Epidermal melanocyte (primary cell): ENCODE measurements at regions not wholly inside any gene's neighbourhood (a gene's known extent, or its start where the extent isn't known, plus 50 kb on each side); places are given as distances from the start of the nearest gene placed in this dataset.

Experiments used
- DNase-seq: peaks from one replicate; pipeline ENCODE4 v3.0.0; 2011; ENCODE audit warnings: low spot score; ENCODE audit not compliant: insufficient read length

DNA sequence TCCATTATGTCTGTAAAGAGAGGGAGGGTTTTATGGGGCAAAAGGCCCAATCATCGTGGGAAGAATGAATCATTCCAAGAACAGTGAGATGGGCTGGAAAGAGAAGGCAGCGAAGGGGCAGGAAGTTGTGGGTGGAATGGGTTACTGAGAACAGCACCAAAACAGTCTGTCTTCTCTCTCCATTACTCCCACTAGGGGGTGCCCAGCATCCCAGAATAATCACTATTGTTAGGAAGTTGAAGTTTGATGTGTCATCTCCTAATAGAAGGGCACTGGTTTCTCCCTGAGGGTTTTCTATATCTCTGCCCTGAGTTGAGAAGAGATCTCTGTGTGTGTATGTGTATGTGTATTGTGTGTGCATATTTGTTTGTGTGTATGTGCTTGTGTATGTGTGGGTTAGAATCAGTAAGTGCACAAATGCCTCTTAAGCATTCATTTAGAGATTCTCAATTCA lies 76.6 kb upstream of the MAP4K3 start:
- peak; percentile 42 for DNase-seq

DNA sequence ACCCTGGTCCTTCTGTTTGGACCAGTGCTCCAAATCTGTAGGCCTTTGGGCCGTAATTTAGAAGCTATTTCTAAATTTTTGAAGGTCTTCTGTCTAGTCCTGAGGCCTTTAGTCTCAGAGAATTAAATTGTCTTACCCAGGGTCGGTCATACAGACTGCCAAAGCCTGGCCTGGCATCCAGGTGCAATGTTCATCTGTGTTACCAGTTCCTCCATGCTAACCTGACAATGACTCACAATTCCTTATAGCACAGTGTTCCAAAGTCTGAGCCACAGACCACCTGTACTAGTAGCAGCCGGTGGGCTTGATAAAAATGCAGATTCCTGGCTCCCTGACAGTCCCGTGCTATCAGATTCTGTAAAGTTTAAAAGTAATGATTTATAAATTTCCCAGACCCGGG lies 77.7 kb upstream of the MAP4K3 start:
- no peak for DNase-seq

DNA sequence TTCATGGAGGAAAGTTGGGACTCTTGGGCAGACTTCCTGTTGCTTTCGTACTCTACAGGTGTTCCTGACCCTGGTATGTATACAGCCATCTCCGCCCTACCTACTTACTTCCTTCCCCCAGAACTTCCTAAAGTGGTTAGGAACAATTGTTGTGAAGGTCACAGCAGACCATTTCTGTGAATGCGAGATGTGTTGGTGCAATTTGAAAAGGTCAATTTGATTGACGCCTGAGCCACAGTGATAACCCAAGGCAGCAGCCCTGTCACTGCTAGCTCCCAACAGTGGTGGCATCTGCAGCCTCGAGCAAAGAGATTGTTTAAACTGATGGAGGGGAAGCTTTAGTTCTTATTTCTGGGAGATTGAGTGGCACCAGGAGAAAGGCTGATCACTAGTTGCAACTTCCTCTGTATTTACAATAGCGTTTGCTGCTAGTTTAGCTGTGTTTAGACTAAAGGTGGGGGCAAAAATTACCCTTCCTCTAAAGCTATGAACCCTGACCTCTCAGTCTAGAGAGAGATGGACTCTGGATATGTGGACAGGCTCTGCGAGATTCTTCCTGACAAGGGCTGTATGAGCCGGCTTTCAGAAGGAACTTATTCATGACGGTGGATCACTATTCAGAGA lies 78.3 kb upstream of the MAP4K3 start:
- no peak for DNase-seq

DNA sequence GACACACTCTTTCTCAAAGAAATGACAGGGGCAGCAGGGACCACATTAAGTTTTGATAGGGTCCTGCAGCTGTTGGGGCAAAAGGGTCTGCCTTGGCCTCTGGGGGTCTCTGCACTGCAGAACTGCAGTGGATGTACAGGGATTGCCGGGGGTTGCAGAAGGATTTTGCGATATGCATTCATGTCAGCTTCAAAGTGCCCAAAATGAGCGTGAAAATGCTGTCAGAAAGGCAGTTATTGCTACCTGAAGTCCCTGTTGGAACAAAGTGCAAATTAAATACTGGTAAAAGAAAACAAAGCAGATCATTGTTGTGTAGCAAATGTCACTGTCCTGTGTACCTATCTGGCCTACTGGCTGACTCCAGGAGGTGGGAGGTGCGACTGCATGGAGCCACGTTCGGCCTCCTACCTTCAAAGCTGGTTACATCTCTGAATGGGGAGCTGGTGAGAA lies 78.8 kb upstream of the MAP4K3 start:
- no peak for DNase-seq

DNA sequence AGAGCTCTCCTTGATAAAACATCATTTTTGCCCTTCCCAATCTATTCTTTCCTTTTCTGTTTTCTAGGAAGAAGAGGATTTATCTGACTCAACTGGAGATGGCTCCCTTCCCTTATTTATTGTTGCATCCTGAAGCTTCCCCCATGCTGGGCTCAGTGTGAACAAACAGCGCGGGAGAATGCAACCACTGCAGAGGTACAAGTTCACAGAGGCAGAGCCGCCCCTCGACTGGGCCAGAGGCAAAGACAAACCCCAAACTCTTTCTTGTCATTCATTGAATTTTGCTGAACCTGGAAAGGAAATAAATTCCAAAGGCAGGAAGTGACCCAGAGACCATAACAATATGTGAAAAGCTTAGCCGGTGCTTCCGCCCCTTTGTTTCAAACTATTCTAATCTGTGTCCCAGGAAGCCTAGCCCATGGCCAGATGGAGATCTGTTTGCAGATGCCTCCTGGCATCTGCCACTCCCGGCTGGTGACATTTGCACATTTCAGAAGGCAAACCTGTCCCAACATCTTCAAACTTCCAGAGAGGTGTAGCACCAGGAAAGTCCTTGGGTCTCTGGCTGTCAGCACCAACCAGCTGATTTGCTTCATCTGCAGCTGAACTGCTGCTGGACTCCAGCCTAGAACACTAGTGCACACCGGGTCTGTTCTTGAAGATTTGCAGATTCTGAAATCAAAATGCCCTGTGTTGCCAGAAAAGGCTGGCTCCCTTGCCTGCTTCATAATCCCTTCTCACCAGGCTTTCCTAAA lies 79.4 kb upstream of the MAP4K3 start:
- no peak for DNase-seq

DNA sequence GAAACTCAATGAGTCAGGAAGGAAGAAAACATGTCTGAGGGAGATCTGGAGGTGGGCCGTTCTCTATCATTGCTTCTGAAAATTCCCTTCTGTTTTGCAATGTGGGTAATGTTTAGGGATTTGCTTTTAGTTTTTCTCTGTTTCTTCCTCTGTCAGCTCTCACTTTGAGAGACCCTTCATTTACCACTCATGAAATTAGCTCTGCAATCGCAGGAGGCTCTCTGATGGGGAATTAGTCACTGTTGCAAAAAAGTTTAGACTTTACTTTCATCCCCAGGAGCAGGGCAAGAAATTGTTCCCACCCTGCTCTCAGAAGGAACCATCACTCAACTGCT lies 80.0 kb upstream of the MAP4K3 start:
- no peak for DNase-seq

DNA sequence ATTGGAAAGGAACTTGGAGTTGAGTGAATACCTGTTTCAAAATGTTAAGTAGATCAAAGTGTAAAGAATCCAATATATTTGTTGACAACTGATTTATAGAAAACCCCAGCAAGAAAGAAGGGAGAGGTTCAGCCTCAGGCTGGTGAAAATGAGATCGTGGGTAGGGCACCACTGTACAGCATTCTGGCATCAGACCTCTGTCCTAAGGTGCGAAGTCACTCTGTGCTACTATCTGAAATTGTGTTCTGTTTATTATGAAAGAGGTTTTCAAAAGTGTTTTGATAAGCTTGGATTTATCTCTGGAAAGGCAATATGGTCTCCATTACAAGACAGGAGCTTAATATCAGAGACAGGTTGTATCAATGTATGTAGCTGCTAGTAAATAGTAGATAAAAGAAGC lies 80.5 kb upstream of the MAP4K3 start:
- no peak for DNase-seq

DNA sequence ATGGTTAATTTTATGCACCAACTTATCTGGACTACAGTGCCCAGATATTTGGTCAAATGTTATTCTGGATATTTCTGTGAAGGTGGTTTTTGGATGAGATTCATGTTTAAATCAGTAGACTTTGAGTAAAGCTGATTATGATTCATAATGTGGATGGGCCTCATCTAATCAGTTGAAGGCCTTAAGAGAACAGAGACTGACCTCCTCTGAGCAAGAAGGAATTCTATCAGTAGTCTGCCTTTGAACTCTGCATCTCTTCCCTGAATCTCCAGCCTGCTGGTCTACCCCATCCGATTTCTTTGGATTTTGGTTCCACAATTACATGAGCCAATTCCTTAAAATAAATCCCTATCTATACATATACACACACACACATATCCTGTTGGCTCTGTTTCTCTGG lies 82.8 kb upstream of the MAP4K3 start:
- no peak for DNase-seq

DNA sequence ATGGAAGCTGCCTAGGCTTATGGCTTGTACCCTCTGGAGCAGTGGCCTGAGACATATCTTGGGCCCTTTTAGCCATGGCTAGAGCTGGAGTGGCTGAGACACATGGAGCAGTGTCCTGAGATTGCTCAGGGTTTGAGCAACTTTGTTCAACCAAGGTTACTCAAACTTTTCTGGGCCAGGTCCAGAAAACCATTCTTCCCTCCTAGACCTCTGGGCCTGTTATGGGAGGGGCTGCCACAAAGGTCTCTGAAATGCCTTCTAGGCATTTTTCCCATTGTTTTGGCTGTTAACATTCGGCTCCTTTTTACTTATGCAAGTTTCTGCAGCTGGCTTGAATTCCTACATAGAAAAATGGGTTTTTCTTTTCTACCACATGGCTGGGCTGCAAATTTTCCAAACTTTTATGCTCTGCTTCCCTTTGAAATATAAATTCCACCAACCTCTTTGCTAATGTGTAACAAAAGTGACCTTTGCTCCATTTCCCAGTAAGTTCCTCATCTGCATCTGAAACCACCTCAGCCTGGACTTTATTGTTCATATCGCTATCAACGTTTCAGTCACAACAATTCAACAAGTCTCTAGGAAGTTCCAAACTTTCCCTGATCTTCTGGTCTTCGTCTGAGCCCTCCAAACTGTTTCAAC lies 84.9 kb upstream of the MAP4K3 start:
- no peak for DNase-seq

DNA sequence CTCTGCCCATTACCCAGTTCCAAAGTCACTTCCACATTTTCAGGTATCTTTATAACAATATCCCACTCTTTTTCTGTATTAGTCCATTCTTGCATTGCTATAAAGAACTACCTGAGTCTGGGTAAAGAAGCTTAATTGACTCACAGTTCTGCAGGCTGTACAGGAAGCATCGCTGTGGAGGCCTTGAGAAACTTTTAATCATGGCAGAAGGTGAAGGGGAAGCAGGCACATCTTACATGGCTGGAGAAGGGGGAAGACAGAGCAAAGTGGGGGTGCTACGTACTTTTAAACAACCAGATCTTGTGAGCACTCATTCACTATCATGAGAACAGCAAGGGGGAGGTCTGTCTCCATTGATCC lies 85.4 kb upstream of the MAP4K3 start:
- no peak for DNase-seq

DNA sequence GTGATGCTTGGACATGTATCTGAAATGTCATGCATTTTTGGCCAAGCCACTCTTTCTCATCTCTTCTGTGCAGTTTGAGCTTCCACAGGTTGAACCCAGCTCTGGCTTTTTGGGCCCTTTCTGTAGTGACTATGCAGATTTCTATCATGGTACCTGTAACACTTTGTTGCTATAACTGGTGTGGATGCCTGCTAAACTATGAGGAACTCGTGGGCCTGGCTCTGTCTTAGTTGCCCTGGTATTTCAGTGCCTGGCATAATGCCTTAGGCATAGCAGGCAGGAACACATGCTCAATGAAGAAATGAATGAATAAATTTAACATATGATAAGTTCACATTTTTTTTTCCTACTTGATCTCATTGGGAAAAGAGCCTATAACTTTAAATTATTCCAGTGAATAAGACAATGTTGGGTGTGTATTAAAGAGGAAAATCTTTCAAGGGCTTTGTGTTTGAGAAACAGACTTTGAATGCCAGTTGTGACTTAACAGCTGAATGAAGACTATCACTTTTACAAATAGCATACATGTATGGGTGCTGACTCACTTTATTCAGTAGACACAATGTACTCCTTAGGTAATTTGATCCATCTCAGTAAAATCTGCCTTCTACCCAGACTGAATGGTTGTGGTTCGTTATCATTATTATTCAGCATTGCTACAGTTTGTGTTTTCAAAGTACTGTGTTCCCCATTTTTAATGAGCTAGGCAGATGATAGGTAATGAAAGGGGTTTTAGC lies 86.4 kb upstream of the MAP4K3 start:
- peak; percentile 54 for DNase-seq

DNA sequence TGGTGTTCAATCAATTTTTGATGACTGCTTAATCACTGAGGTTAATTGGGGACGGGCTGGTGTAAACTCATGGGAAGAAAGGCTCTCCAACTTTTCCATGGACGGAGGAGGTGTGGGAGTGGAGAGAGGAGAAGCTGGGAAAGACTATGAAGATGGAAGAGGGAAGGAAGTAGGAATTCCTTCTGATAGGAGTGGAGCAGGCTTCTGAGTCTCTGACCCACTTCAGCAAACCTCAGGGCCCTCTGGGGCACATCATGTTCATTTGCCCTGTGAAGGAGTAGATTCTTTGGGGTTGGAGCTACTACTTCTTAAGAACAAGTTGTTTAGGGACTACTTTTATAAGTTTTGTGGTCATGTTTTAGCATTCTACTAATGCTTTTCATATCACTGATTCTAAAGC lies 87.0 kb upstream of the MAP4K3 start:
- DNase-seq = no peak

DNA sequence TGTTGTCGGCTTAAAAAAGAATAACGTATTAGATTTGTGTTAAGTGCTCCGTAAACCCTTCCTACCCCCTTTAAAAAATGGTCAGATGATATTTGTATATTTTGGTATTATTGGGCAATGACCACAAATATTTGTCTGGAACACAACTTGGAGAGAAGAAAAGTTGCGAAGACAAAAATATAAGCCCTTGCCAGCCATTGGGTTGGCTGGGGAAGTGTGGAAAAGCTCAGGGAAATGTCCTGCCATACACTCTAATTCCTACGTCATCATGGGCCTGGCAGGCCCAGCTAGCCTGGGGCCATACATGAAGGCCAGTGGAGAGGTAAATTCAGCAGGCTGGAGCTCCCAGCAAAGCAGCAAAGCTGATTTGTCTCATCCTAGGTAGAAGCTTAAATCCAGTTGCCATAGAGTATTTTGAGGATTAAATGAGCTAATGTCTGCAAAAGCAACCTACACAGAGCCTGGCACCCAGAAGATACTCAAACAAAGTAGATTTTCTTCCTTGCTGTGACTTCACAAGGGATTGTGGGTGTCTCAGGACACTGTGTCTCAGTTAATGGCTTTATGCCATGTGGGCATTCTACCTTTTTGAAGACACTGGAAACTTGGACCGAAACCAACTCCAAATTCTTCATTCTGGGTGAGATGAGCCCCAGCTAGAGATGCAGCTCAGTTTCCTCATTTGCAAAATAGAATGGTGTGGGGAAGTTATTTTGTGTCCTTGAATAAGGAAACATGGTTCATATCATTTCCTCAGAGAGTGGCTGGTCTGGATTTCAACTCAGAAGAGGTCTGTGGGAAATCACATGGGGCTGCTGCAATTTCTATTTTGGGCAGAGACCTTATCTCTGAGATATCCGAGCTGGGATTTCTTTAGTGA lies 87.9 kb upstream of the MAP4K3 start:
- DNase-seq = no peak

DNA sequence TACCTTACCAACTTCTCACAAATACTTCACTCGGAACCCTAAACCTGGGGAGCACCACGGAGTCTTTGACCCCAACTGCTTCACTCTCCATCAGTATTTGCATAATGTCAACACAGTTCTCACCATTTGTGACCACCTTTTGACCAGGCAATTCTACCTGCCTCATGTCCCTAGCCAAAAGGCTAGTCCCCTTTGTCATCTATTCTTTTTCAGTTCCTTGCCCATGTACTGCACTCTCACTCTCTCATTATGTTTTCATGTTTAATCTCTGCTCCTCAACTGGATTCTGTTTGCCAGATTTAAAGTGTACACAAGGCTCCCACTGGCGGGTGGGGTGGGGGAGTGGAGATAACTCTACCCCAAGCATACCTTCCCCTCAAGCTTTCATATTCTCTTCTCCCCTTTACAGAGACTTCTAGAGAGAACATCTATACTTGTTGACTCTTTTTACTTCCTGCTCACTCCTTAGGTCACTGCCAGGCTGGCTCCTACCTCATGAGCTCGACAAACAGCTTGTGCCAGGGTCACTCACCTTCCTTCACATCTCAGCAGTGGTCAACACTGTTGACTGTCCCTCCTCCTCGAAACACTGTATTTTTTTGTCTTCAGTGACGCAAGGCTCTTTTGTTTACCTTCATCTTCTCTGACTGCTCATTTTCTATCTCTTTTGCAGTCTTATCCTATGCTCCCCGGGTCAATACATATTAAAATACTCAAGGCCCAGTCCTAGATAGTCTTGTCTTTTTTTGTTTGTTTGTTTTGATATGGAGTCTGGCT lies 88.7 kb upstream of the MAP4K3 start:
- no peak for DNase-seq

DNA sequence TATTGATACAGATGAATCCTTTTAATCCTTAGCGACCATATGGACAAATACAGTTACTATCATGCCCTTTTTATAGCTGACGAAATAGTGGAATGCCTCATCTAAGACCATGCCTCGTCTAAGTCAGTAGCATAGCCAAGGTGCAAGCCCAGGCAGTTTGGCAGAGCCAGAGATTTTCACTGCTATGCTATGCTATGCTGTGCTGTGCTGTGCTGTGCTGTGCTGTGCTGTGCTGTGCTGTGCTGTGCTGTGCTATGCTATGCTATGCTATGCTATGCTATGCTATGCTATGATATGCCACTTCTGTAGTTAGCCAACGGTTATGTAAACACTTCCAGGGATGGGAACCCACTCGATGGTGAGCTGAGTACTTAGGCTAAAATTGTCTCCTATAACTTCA lies 91.6 kb upstream of the MAP4K3 start:
- DNase-seq = no peak

DNA sequence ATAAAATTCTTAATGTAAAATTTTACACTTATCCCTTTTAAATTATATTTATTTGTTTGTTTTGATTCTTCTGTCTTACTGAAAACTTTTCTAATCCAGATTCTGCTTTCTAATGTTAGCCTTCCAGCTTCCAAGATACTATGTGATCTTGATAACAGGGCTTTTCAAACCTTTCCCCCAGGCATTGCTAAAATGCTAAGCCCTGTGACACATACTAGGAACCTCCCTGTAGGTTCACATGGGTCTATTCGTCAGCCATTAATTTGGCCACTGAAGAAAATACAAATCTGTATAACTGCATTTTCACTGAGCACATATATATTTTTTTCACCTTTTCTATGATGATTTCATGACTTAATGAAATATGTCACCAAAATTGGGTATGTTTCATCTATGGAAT lies 92.8 kb upstream of the MAP4K3 start:
- DNase-seq = no peak

DNA sequence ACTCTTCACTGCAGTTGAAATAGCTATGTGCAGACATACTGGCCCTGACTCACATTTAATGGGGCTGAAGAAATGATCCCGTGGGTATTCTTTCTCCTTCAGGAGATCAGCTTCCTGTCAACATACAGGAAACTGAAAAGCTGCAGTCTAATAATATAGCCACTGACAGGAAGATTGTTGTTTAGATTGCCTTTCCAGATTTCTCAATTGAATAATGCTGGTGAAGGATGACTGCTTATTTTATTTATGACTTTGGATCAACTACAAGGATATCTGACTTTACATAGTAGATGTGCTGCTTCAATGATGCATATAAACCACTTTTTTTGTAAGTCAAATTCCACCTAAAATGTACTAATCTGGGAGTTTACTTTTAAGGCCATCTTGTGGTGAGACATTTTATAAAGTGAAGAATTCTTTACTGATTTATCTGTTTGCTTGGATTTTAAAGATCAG lies 93.4 kb upstream of the MAP4K3 start:
- DNase-seq = no peak

DNA sequence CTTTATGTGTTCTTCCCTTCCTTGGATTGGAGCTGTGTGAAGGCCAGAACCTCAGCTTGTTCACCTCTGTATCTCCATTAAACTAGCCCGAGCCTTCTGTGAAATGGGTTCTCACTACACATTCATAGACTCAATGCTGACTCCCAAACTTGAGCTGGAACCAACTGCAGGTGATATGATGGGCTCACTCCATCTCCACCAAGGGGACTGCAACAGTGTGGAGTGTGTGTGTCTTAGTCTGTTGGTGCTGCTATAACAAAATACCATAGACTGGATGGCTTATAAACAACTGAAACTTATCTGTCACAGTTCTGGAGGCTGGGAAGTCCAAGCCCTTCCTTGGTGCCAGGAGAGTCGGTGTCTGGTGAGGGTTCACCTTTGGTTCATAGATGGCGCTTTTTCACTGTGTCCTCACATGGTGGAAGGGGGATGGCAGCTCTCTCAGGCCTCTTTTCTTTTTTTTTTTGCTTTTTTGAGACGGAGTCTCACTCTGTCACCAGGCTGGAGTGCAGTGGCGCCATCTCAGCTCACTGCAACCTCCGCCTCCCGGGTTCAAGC lies 94.2 kb upstream of the MAP4K3 start:
- DNase-seq = no peak

DNA sequence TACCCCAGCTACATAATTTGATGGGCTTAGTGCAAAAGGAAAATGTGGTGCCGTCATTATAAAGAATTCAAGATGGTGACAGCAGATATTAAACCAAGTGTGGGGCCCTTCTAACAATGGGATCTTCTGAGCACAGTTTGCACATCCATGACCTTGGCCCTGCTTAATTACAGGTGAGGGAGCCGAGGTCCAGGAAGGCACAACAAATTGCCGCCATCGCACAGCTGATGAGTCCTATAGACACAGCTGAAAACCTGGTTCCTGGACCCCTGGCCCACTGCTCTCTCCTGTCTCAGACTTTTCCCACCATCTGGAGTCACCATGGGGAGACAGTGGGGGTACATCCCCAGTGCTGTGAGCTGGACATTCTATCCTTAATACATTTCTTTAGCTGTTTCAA lies 95.8 kb upstream of the MAP4K3 start:
- no peak for DNase-seq

DNA sequence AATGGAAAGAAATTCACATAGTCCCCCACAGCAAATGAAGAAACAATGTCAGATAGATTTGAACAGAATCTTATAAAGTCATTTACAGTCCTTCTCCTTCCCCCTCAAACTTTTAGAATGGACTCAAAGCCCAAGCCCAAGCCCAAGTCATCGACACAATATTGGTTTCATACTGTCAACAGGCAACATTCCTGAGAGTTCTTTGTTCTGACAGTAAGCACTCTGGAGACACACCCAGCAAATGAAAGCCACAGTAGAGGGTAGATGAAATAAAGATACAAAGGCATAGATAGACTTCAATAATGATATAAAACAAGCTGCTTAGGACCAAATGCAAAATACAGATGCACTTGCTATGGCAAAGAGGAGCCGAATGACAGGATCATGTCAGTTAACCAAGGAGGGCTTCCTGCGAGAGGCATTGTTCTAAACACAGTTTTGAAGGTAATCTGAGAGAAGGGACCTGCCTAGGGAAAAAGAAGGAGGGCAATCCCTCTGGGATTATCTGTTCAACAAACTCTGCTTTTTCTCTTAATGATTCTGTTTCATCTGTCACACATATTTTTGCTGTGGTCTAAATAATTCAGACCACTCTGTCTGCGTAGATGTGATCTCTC lies 97.1 kb upstream of the MAP4K3 start:
- no peak for DNase-seq
